Cardiac muscle cell (in vitro differentiated cells and primary cell): ENCODE measurements at regions not wholly inside any gene's neighbourhood (a gene's known extent, or its start where the extent isn't known, plus 50 kb on each side); places are given as distances from the start of the nearest gene placed in this dataset.
"Not testable (repeated sequence)": the region's sequence is repeated elsewhere in the genome, so short reads cannot be mapped to it uniquely, and the experiment has no call there.

Source experiments
- DNase-seq, 2 donors: peaks; one replicate each; pipeline versions ENCODE4 v3.0.0 to v3.0.0-alpha.2; 2010 to 2017; ENCODE audit warnings: low read depth in 1 of 2, low spot score in 1 of 2
- H3K27ac ChIP-seq: fragments of 200-600 bp; sonication (generic); 2 replicates; pipeline ENCODE4 v1.5.1; 2016
- H3K27me3 ChIP-seq: fragments of 200-600 bp; sonication (generic); 2 replicates; pipeline ENCODE4 v1.6.0; 2016; ENCODE audit warnings: control low read depth
- H3K36me3 ChIP-seq: fragments of 200-600 bp; sonication (generic); 2 replicates; pipeline ENCODE4 v1.5.1; 2016; ENCODE audit warnings: control low read depth
- H3K4me1 ChIP-seq: fragments of 200-600 bp; sonication (generic); 2 replicates; pipeline ENCODE4 v1.8.1; 2017; ENCODE audit warnings: low read depth, mild to moderate bottlenecking, mixed run types
- H3K4me3 ChIP-seq: fragments of 200-600 bp; sonication (generic); 2 replicates; pipeline ENCODE4 v1.5.1; 2016; ENCODE audit warnings: mild to moderate bottlenecking
- H3K9me3 ChIP-seq: fragments of 200-600 bp; sonication (generic); 2 replicates; pipeline ENCODE4 v1.5.1; 2017; ENCODE audit warnings: low read depth, mild to moderate bottlenecking, control low read depth
- TF ChIP-seq, protein P1 (sequence below): IDR thresholded peaks from 2 replicates; pipeline ENCODE4 v1.5.1; 2012; ENCODE audit warnings: low read depth, mild to moderate bottlenecking, low read length

DNA sequence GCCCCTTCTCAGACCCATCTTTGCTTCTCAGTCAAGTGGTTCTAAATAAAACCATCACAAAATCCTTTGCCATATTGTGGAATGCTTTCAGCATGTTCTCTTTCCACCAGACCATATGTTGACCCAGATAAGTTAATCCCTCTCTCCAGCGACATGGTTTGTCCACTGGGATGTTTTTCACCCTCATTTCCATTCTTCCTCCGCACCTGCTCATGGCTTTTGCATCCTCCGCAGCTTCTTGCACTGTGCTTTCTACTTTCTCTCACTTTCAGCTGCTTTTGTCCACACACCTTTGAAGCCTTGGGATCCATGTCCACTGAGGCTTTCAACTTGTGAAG, 52.3 kb upstream of the WAC start:
- DNase-seq, result no peak
- Histone ChIP-seq H3K9me3 (no peaks in the 10 kb centered on the region), H3K4me1 (peaks cover 3% of the 10 kb centered on the region), H3K27ac (no peak overlapping the region), H3K27me3 (no peaks in the 10 kb centered on the region), H3K4me3 (no peak overlapping the region), H3K36me3 (no peaks in the 10 kb centered on the region)
- TF ChIP-seq, protein P1, sequence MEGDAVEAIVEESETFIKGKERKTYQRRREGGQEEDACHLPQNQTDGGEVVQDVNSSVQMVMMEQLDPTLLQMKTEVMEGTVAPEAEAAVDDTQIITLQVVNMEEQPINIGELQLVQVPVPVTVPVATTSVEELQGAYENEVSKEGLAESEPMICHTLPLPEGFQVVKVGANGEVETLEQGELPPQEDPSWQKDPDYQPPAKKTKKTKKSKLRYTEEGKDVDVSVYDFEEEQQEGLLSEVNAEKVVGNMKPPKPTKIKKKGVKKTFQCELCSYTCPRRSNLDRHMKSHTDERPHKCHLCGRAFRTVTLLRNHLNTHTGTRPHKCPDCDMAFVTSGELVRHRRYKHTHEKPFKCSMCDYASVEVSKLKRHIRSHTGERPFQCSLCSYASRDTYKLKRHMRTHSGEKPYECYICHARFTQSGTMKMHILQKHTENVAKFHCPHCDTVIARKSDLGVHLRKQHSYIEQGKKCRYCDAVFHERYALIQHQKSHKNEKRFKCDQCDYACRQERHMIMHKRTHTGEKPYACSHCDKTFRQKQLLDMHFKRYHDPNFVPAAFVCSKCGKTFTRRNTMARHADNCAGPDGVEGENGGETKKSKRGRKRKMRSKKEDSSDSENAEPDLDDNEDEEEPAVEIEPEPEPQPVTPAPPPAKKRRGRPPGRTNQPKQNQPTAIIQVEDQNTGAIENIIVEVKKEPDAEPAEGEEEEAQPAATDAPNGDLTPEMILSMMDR, result no peak

DNA sequence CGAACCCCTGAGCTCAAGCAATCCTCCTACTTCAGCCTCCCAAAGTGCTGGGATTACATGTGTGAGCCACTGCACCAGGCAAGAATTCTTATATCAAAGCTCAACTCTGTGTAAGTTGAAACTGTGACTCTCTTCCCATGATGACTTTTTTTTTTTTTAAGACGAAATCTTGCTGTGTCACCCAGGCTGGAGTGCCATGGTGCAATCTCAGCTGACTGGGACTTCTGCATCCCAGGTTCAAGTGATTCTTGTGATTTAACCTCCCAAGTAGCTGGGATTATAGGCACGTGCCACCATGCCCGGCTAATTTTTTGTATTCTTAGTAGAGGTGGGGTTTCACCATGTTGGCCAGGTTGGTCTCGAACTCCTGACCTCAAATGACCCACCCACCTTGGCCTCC, 51.6 kb upstream of the WAC start:
- DNase-seq, H3K27ac ChIP-seq, H3K4me3 ChIP-seq, H3K36me3 ChIP-seq, H3K27me3 ChIP-seq, H3K4me1 ChIP-seq, H3K9me3 ChIP-seq: not testable (repeated sequence)

DNA sequence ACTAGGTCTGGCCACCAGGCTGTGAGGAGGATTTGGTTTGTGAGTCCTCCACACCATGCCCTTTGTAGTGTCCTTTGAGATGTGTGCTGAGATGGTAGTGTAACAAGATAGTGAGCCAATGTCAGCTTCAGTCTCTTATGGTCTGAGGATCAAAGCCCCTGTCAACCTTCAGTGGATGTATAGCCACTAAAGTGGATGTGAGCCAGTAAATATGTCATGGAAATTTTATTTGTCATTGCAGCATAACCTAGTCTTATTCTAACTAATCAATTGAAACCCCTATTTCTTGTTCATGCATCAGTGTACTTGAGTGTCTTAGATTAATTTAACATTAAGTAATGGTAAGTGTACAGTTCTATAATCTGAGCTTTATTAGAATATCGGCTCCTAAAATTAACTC, 51.0 kb upstream of the WAC start:
- no peaks in the 10 kb centered on the region for H3K27me3 ChIP-seq
- no peak overlapping the region for H3K27ac ChIP-seq
- no peaks in the 10 kb centered on the region for H3K9me3 ChIP-seq
- H3K4me1 ChIP-seq, result peaks cover 3% of the 10 kb centered on the region
- no peak overlapping the region for H3K4me3 ChIP-seq
- H3K36me3 ChIP-seq, result no peaks in the 10 kb centered on the region
- TF ChIP-seq, protein P1, result no peak
- DNase-seq, result no peak
